ENCODE measurements at regions not wholly inside any gene's neighbourhood (a gene's known extent, or its start where the extent isn't known, plus 50 kb on each side); places are given as distances from the start of the nearest gene placed in this dataset.
"Not testable (repeated sequence)": the region's sequence is repeated elsewhere in the genome, so short reads cannot be mapped to it uniquely, and the experiment has no call there.

GRCh38 chr22:22745225-22746060 is 101.0 kb downstream of the GGTLC2 start:
- DNase-seq = no peak

- DNase-seq = no peak
These were observed 101.9 kb downstream of the GGTLC2 start for GRCh38 chr22:22746061-22746962.

- DNase-seq = no peak
These were observed 102.8 kb downstream of the GGTLC2 start for GRCh38 chr22:22746963-22747933.

GRCh38 chr22:22748297-22748743 is 103.9 kb downstream of the GGTLC2 start:
- no peak for DNase-seq

GRCh38 chr22:22748756-22749155 is 104.3 kb downstream of the GGTLC2 start:
- DNase-seq = no peak

GRCh38 chr22:22749167-22749758 is 104.8 kb downstream of the GGTLC2 start:
- no peak for DNase-seq

GRCh38 chr22:22750335-22751042 is 106.1 kb downstream of the GGTLC2 start:
- no peak for DNase-seq

- DNase-seq = no peak
These were observed 106.7 kb downstream of the GGTLC2 start for GRCh38 chr22:22751043-22751603.

- DNase-seq = no peak
These were observed 107.8 kb downstream of the GGTLC2 start for GRCh38 chr22:22752199-22752555.

- DNase-seq = no peak
These were observed 108.4 kb downstream of the GGTLC2 start for GRCh38 chr22:22752556-22753477.

GRCh38 chr22:22753526-22754267 is 109.3 kb downstream of the GGTLC2 start:
- no peak for DNase-seq

GRCh38 chr22:22754268-22754657 is 109.8 kb downstream of the GGTLC2 start:
- no peak for DNase-seq

GRCh38 chr22:22754961-22755777 is 110.8 kb downstream of the GGTLC2 start:
- DNase-seq = no peak

GRCh38 chr22:22755778-22756100 is 111.3 kb downstream of the GGTLC2 start:
- no peak for DNase-seq

- no peak for DNase-seq
These were observed 111.7 kb downstream of the GGTLC2 start for GRCh38 chr22:22756109-22756508.

GRCh38 chr22:22756551-22757201 is 112.3 kb downstream of the GGTLC2 start:
- DNase-seq = not testable (repeated sequence)

- DNase-seq = not testable (repeated sequence)
These were observed 113.8 kb downstream of the GGTLC2 start for GRCh38 chr22:22758101-22758807.

All from occipital lobe (tissue), 1 donor.